Neuronal stem cell (in vitro differentiated cells): ENCODE measurements at regions not wholly inside any gene's neighbourhood (a gene's known extent, or its start where the extent isn't known, plus 50 kb on each side); places are given as distances from the start of the nearest gene placed in this dataset.

Experiments
- DNase-seq: peaks from one replicate; pipeline ENCODE4 v3.0.0-alpha.2; 2013; ENCODE audit warnings: low spot score
- H2AFZ ChIP-seq: one replicate; pipeline ENCODE4 v1.6.1; 2013; ENCODE audit warnings: mild to moderate bottlenecking, low read length, inconsistent platforms
- H2AK5ac ChIP-seq: 2 replicates; pipeline ENCODE4 v1.6.1; 2013; ENCODE audit warnings: low read depth, mild to moderate bottlenecking, inconsistent platforms, low read length, moderate library complexity, mixed read lengths
- H2BK120ac ChIP-seq: 2 replicates; pipeline ENCODE4 v1.6.1; 2013; ENCODE audit warnings: low read depth, mild to moderate bottlenecking, inconsistent platforms, low read length, moderate library complexity, mixed read lengths
- H2BK12ac ChIP-seq: one replicate; pipeline ENCODE4 v1.6.1; 2013; ENCODE audit warnings: low read length, inconsistent platforms
- H2BK15ac ChIP-seq: 2 replicates; pipeline ENCODE4 v1.6.1; 2013; ENCODE audit warnings: mild to moderate bottlenecking, low read length, inconsistent platforms, mixed read lengths
- H2BK5ac ChIP-seq: one replicate; pipeline ENCODE4 v1.6.1; 2013; ENCODE audit warnings: inconsistent platforms, mild to moderate bottlenecking, low read length, moderate library complexity
- H3K14ac ChIP-seq: one replicate; pipeline ENCODE4 v1.6.1; 2013; ENCODE audit warnings: low read length, inconsistent platforms
- H3K18ac ChIP-seq: 2 replicates; pipeline ENCODE4 v1.6.1; 2013; ENCODE audit warnings: low read length, inconsistent platforms
- H3K23ac ChIP-seq: 2 replicates; pipeline ENCODE4 v1.6.1; 2013; ENCODE audit warnings: low read depth, mild to moderate bottlenecking, mixed read lengths, low read length, inconsistent platforms; ENCODE audit not compliant: poor library complexity
- H3K27ac ChIP-seq: replicated peaks from 3 replicates; pipeline ENCODE4 v1.5.1; 2013; ENCODE audit warnings: low read length, inconsistent platforms
- H3K27me3 ChIP-seq, 3 experiments: 2 replicates each; pipeline ENCODE4 v1.6.1; 2013; ENCODE audit warnings: low read length in 3 of 3, mild to moderate bottlenecking in 2 of 3, inconsistent platforms in 1 of 3, low read depth in 1 of 3, mixed read lengths in 1 of 3, moderate library complexity in 1 of 3; ENCODE audit not compliant: control insufficient read depth in 3 of 3, insufficient read depth in 3 of 3
- H3K36me3 ChIP-seq, 2 donors: replicated peaks in 1 of 2; 2 replicates each; pipeline ENCODE4 v1.6.1; 2013; ENCODE audit warnings: low read length in 2 of 2; ENCODE audit not compliant: control insufficient read depth in 2 of 2, insufficient read depth in 2 of 2
- H3K4ac ChIP-seq: 2 replicates; pipeline ENCODE4 v1.6.1; 2013; ENCODE audit warnings: inconsistent platforms, mild to moderate bottlenecking, low read length, moderate library complexity
- H3K4me1 ChIP-seq, 2 donors: 1 replicate in 1 of 2; 2 replicates in 1 of 2; pipeline ENCODE4 v1.6.1; 2013; ENCODE audit warnings: low read length in 2 of 2, low read depth in 1 of 2; ENCODE audit not compliant: control insufficient read depth in 2 of 2, insufficient read depth in 1 of 2
- H3K4me2 ChIP-seq: one replicate; pipeline ENCODE4 v1.6.1; 2013; ENCODE audit warnings: mild to moderate bottlenecking, low read length, inconsistent platforms; ENCODE audit not compliant: insufficient read depth, poor library complexity, severe bottlenecking
- H3K4me3 ChIP-seq, 2 donors: 2 replicates each; pipeline ENCODE4 v1.5.1; 2013; ENCODE audit warnings: low read length in 2 of 2, mild to moderate bottlenecking in 2 of 2, inconsistent platforms in 1 of 2, moderate library complexity in 1 of 2
- H3K79me1 ChIP-seq: one replicate; pipeline ENCODE4 v1.6.1; 2013; ENCODE audit warnings: low read depth, mild to moderate bottlenecking, inconsistent platforms, low read length, moderate library complexity
- H3K9ac ChIP-seq: one replicate; pipeline ENCODE4 v1.6.1; 2013; ENCODE audit warnings: mild to moderate bottlenecking, low read depth, low read length, inconsistent platforms; ENCODE audit not compliant: poor library complexity
- H3K9me3 ChIP-seq, 2 donors: replicated peaks in 1 of 2; 2 replicates each; pipeline versions ENCODE3 to v1.6.1; 2013; ENCODE audit warnings: low read length in 2 of 2, mild to moderate bottlenecking in 2 of 2, inconsistent platforms in 1 of 2, low read depth in 1 of 2, mixed read lengths in 1 of 2, moderate library complexity in 1 of 2; ENCODE audit not compliant: control insufficient read depth in 2 of 2, insufficient read depth in 1 of 2
- H4K8ac ChIP-seq: one replicate; pipeline ENCODE4 v1.6.1; 2013; ENCODE audit warnings: low read depth, mild to moderate bottlenecking, inconsistent platforms, low read length, moderate library complexity
- H4K91ac ChIP-seq: one replicate; pipeline ENCODE4 v1.6.1; 2013; ENCODE audit warnings: low read length, low read depth, mild to moderate bottlenecking, inconsistent platforms; ENCODE audit not compliant: poor library complexity
- WGBS, 2 donors: extraction: QIAGEN DNeasy Blood & Tissue Kit; methylation state at CpG; one replicate each; pipeline ENCODE4 v1.1.7; 2013; ENCODE audit warnings: missing lambda C conversion rate in 2 of 2, mixed read lengths in 1 of 2; ENCODE audit not compliant: insufficient read length in 2 of 2, insufficient replicate concordance in 1 of 2; ENCODE audit errors: extremely low coverage in 2 of 2; 5-methylcytosine and 5-hydroxymethylcytosine counted together

GRCh38 chr16:59195242-59195641 is 461.1 kb upstream of the GOT2 start:
- Histone ChIP-seq H3K27me3 (no peaks in the 10 kb centered on the region), H3K4me1 (no peaks in the 10 kb centered on the region), H3K23ac (no peak overlapping the region), H3K9me3 (no peaks in the 10 kb centered on the region), H2AFZ (no peak overlapping the region), H4K8ac (no peak overlapping the region), H3K27ac (no peak overlapping the region), H4K91ac (no peak overlapping the region), H3K4ac (no peak overlapping the region), H3K36me3 (no peaks in the 10 kb centered on the region), H2BK5ac (no peak overlapping the region), H3K14ac (no peak overlapping the region), H2AK5ac (no peak overlapping the region), H2BK12ac (no peak overlapping the region), H3K4me3 (no peak overlapping the region), H3K79me1 (no peaks in the 10 kb centered on the region), H3K4me2 (no peak overlapping the region), H3K18ac (no peak overlapping the region), H2BK15ac (no peak overlapping the region), H3K9ac (no peak overlapping the region), H2BK120ac (no peak overlapping the region)
- WGBS, 2 donors, result no CpG with 5 or more reads among the region's 2 CpGs
- no peak for DNase-seq

- Histone ChIP-seq H2BK120ac (no peak overlapping the region), H3K14ac (no peak overlapping the region), H2BK12ac (no peak overlapping the region), H3K36me3 (no peaks in the 10 kb centered on the region), H3K4ac (no peak overlapping the region), H3K4me1 (no peaks in the 10 kb centered on the region), H4K8ac (no peak overlapping the region), H4K91ac (no peak overlapping the region), H2AK5ac (no peak overlapping the region), H2AFZ (no peak overlapping the region), H3K4me3 (no peak overlapping the region), H3K27ac (no peak overlapping the region), H3K9me3 (no peaks in the 10 kb centered on the region), H3K9ac (no peak overlapping the region), H3K27me3 (no peaks in the 10 kb centered on the region), H3K18ac (no peak overlapping the region), H2BK5ac (no peak overlapping the region), H3K79me1 (no peaks in the 10 kb centered on the region), H2BK15ac (no peak overlapping the region), H3K4me2 (no peak overlapping the region), H3K23ac (no peak overlapping the region)
- no CpG with 5 or more reads among the region's 2 CpGs for WGBS, 2 donors
- DNase-seq, result no peak
These were observed 459.5 kb upstream of the GOT2 start for GRCh38 chr16:59193637-59194036.

- Histone ChIP-seq H3K27me3 (no peaks in the 10 kb centered on the region), H3K23ac (no peak overlapping the region)
- no CpG with 5 or more reads among the region's 6 CpGs for WGBS, 2 donors
These were observed 458.6 kb upstream of the GOT2 start for GRCh38 chr16:59192551-59193199.

GRCh38 chr16:59190731-59191130 is 456.6 kb upstream of the GOT2 start:
- Histone ChIP-seq H4K8ac (no peak overlapping the region), H3K36me3 (no peaks in the 10 kb centered on the region), H3K4me3 (no peak overlapping the region), H3K4me1 (no peaks in the 10 kb centered on the region), H3K79me1 (no peaks in the 10 kb centered on the region), H3K4ac (no peak overlapping the region), H3K23ac (no peak overlapping the region), H3K18ac (no peak overlapping the region), H3K9me3 (peaks cover 0 to 1% of the 10 kb centered on the region in 2 donors), H2BK120ac (no peak overlapping the region), H4K91ac (no peak overlapping the region), H2BK15ac (no peak overlapping the region), H3K4me2 (no peak overlapping the region), H3K14ac (no peak overlapping the region), H2AK5ac (no peak overlapping the region), H3K27me3 (no peaks in the 10 kb centered on the region), H2AFZ (no peak overlapping the region), H2BK5ac (no peak overlapping the region), H3K9ac (no peak overlapping the region), H2BK12ac (no peak overlapping the region), H3K27ac (no peak overlapping the region)
- DNase-seq, result no peak

More at GRCh38 chr16:59192551-59193199, 458.6 kb upstream of the GOT2 start:
- H2AFZ ChIP-seq, result no peak overlapping the region
- no peak overlapping the region for H3K14ac ChIP-seq
- no peak overlapping the region for H2AK5ac ChIP-seq
- DNase-seq, result peak; percentile 40
- no peak overlapping the region for H2BK120ac ChIP-seq
- H2BK5ac ChIP-seq, result no peak overlapping the region
- H3K4ac ChIP-seq, result no peak overlapping the region
- H4K8ac ChIP-seq, result no peak overlapping the region
- H3K27ac ChIP-seq, result no peak overlapping the region
- H3K9me3 ChIP-seq, result no peaks in the 10 kb centered on the region
- H3K4me2 ChIP-seq, result no peak overlapping the region
- H3K36me3 ChIP-seq, result no peaks in the 10 kb centered on the region
- H3K4me1 ChIP-seq, result no peaks in the 10 kb centered on the region
- no peak overlapping the region for H2BK15ac ChIP-seq
- H3K79me1 ChIP-seq, result no peaks in the 10 kb centered on the region
- no peak overlapping the region for H3K4me3 ChIP-seq
- H3K18ac ChIP-seq, result no peak overlapping the region
- no peak overlapping the region for H2BK12ac ChIP-seq
- H3K9ac ChIP-seq, result no peak overlapping the region
- no peak overlapping the region for H4K91ac ChIP-seq
